Sigmoid colon (tissue), 6 donors: ENCODE measurements at regions not wholly inside any gene's neighbourhood (a gene's known extent, or its start where the extent isn't known, plus 50 kb on each side); places are given as distances from the start of the nearest gene placed in this dataset.

Experiments used
- DNase-seq: peaks from one replicate; pipeline ENCODE4 v3.0.0-alpha.2; 2019
- H3K27ac ChIP-seq, 4 donors: fragments of 200-600 bp; sonication (generic); one replicate each; pipeline ENCODE4 v1.5.1; 2016 to 2019; ENCODE audit warnings: mild to moderate bottlenecking in 1 of 4
- H3K27me3 ChIP-seq, 3 donors: fragments of 200-600 bp; sonication (generic); one replicate each; pipeline ENCODE4 v1.5.1; 2019; ENCODE audit warnings: mild to moderate bottlenecking in 1 of 3
- H3K36me3 ChIP-seq, 4 donors: fragments of 200-600 bp; sonication (generic); one replicate each; pipeline ENCODE4 v1.5.1; 2016 to 2019
- H3K4me1 ChIP-seq, 4 donors: fragments of 200-600 bp; sonication (generic); one replicate each; pipeline ENCODE4 v1.5.1; 2017 to 2019
- H3K4me3 ChIP-seq, 4 donors: fragments of 200-600 bp; sonication (generic); one replicate each; pipeline ENCODE4 v1.5.1; 2017 to 2019; ENCODE audit warnings: mild to moderate bottlenecking in 2 of 4, moderate library complexity in 1 of 4
- H3K9me3 ChIP-seq, 4 donors: fragments of 200-600 bp in 3 of 4; sonication (generic) in 3 of 4; one replicate each; pipeline versions ENCODE4 v1.5.1 to v1.6.1; 2013 to 2019
- CTCF ChIP-seq, 4 experiments: fragments of 450-650 bp in 3 of 4; fragments of 200-600 bp in 1 of 4; IDR thresholded peaks; one replicate each; pipeline ENCODE4 v1.5.1; 2016 to 2019; ENCODE audit warnings: antibody characterized with exemption in 4 of 4, mild to moderate bottlenecking in 3 of 4, moderate library complexity in 2 of 4
- EP300 ChIP-seq, 4 donors: sonication (generic); formaldehyde crosslinking; IDR thresholded peaks; one replicate each; pipeline ENCODE4 v1.6.1; 2017; ENCODE audit warnings: antibody characterized with exemption in 4 of 4
- POLR2A ChIP-seq, 2 donors: fragments of 450-650 bp; IDR thresholded peaks; one replicate each; pipeline ENCODE4 v1.6.1; 2016; ENCODE audit warnings: antibody characterized with exemption in 2 of 2, mild to moderate bottlenecking in 2 of 2, moderate library complexity in 2 of 2
- POLR2AphosphoS5 ChIP-seq, 4 donors: sonication (generic); formaldehyde crosslinking; IDR thresholded peaks; one replicate each; pipeline ENCODE4 v1.6.1; 2017; ENCODE audit warnings: antibody characterized with exemption in 4 of 4
- WGBS, 2 donors: extraction: QIAGEN DNeasy Blood & Tissue Kit; methylation state at CpG; one replicate each; pipeline ENCODE4 v1.1.7; 2013; 5-methylcytosine and 5-hydroxymethylcytosine counted together
- intact Hi-C: fragments of 100-400 bp; cut with DNase I; formaldehyde crosslinking; loops from one replicate; pipeline ENCODE4 v1.15.1; 2023
- donor health status: healthy with polysubstance abuse.
- donor health status: healthy.

GRCh38 chr2:143899987-143900386, 619.9 kb downstream of the ZEB2 start:
- TF ChIP-seq POLR2A (IDR thresholded peaks at IDR 0.05) (no peak), CTCF (IDR thresholded peaks at IDR 0.05) (no peak), EP300 (IDR thresholded peaks at IDR 0.05) (no peak), POLR2AphosphoS5 (IDR thresholded peaks at IDR 0.05) (no peak)
- no peaks in the 10 kb centered on the region for H3K36me3 ChIP-seq
- no peak overlapping the region for H3K27ac ChIP-seq
- WGBS, 2 donors, result 83 to 90% methylated on average over 4 of the region's 4 CpGs
- intact Hi-C loops, result no loop called here
- H3K4me1 ChIP-seq, result no peaks in the 10 kb centered on the region
- DNase-seq, result no peak
- no peaks in the 10 kb centered on the region for H3K9me3 ChIP-seq
- H3K27me3 ChIP-seq, result no peaks in the 10 kb centered on the region
- no peak overlapping the region for H3K4me3 ChIP-seq

GRCh38 chr2:143893371-143893770, 626.5 kb downstream of the ZEB2 start:
- TF ChIP-seq CTCF (IDR thresholded peaks at IDR 0.05) (no peak), POLR2AphosphoS5 (IDR thresholded peaks at IDR 0.05) (no peak), EP300 (IDR thresholded peaks at IDR 0.05) (no peak), POLR2A (IDR thresholded peaks at IDR 0.05) (no peak)
- H3K27ac ChIP-seq, result no peak overlapping the region
- no peaks in the 10 kb centered on the region for H3K9me3 ChIP-seq
- H3K36me3 ChIP-seq, result no peaks in the 10 kb centered on the region
- intact Hi-C loops, result no loop called here
- H3K27me3 ChIP-seq, result no peaks in the 10 kb centered on the region
- H3K4me1 ChIP-seq, result no peaks in the 10 kb centered on the region
- no peak for DNase-seq
- WGBS, 2 donors, result 94 to 96% methylated on average over 3 of the region's 3 CpGs
- no peak overlapping the region for H3K4me3 ChIP-seq

GRCh38 chr2:143891879-143892308, 628.0 kb downstream of the ZEB2 start:
- 37 to 72% methylated on average over 7 of the region's 7 CpGs for WGBS, 2 donors
- no peaks in the 10 kb centered on the region for H3K9me3 ChIP-seq
- no peak for TF ChIP-seq CTCF (IDR thresholded peaks at IDR 0.05)
- TF ChIP-seq EP300 (IDR thresholded peaks at IDR 0.05), result no peak
- TF ChIP-seq POLR2AphosphoS5 (IDR thresholded peaks at IDR 0.05), result no peak
- TF ChIP-seq POLR2A (IDR thresholded peaks at IDR 0.05), result no peak
- H3K27me3 ChIP-seq, result no peaks in the 10 kb centered on the region
- H3K4me3 ChIP-seq, result no peak overlapping the region
- H3K4me1 ChIP-seq, result no peaks in the 10 kb centered on the region
- DNase-seq, result no peak
- intact Hi-C loops, result no loop called here
- H3K27ac ChIP-seq, result no peak overlapping the region
- H3K36me3 ChIP-seq, result no peaks in the 10 kb centered on the region

- Histone ChIP-seq H3K36me3 (no peaks in the 10 kb centered on the region), H3K27ac (no peak overlapping the region), H3K9me3 (no peaks in the 10 kb centered on the region), H3K27me3 (no peaks in the 10 kb centered on the region), H3K4me1 (no peaks in the 10 kb centered on the region), H3K4me3 (no peak overlapping the region)
- WGBS, 2 donors, result 64 to 74% methylated on average over 3 of the region's 3 CpGs
- intact Hi-C loops, result no loop called here
- no peak for TF ChIP-seq POLR2AphosphoS5 (IDR thresholded peaks at IDR 0.05)
- no peak for TF ChIP-seq POLR2A (IDR thresholded peaks at IDR 0.05)
- no peak for TF ChIP-seq CTCF (IDR thresholded peaks at IDR 0.05)
- TF ChIP-seq EP300 (IDR thresholded peaks at IDR 0.05), result no peak
- no peak for DNase-seq
These were observed 629.1 kb downstream of the ZEB2 start for GRCh38 chr2:143890798-143891197.

GRCh38 chr2:143889216-143889615, 630.7 kb downstream of the ZEB2 start:
- DNase-seq, result no peak
- Histone ChIP-seq H3K4me3 (no peak overlapping the region), H3K27me3 (no peaks in the 10 kb centered on the region), H3K9me3 (no peaks in the 10 kb centered on the region), H3K36me3 (no peaks in the 10 kb centered on the region), H3K27ac (no peak overlapping the region), H3K4me1 (no peaks in the 10 kb centered on the region)
- intact Hi-C loops, result no loop called here
- WGBS, 2 donors, result 86% methylated on average over 4 of the region's 4 CpGs
- no peak for TF ChIP-seq POLR2AphosphoS5 (IDR thresholded peaks at IDR 0.05)
- TF ChIP-seq CTCF (IDR thresholded peaks at IDR 0.05), result no peak
- TF ChIP-seq EP300 (IDR thresholded peaks at IDR 0.05), result no peak
- no peak for TF ChIP-seq POLR2A (IDR thresholded peaks at IDR 0.05)
